ENCODE measurements at regions not wholly inside any gene's neighbourhood (a gene's known extent, or its start where the extent isn't known, plus 50 kb on each side); places are given as distances from the start of the nearest gene placed in this dataset.

DNA sequence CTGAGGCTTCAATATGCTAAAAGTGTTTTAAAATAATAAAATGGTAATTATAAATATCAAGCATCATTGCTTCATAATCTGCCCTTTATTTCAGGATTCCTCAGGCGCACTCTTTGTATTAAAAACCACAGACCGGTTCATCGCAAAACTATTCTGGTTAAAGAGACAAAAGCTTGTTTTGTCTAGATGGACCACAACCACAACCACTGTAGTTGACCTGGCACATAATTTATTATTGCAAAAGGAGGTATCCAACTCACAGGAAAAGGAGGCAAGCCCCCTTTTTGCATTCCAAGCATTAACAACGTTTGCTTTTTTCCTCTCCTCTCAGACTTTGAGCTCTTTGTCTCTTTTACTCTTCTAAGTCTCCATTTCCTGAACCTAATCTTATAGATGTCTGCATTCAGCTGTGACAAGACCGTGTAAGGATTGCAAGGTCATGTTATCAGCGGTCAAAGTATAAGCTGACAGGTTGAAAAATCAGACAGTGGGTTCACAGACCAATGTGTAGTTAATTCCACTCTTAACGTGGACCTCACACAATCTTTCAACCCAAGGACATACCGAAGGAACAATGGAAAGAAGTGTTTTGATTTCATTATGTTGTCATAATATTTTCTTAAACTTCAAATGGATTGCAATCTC, 1057.6 kb downstream of the GALC start:
- no peak for TF ChIP-seq CTCF (CRISPR knock-in tag; IDR thresholded peaks at IDR 0.05)
- TF ChIP-seq MAFF (IDR thresholded peaks at IDR 0.05; ENCODE audit: low read depth, low read length) = no peak
- no peak for TF ChIP-seq PBX2 (CRISPR knock-in tag; IDR thresholded peaks at IDR 0.05)
- TF ChIP-seq ZNF713 (CRISPR knock-in tag; IDR thresholded peaks at IDR 0.05) = no peak
- TF ChIP-seq ZNF660 (CRISPR knock-in tag; IDR thresholded peaks at IDR 0.05; ENCODE audit: borderline replicate concordance, low read depth) = no peak
- no peak for TF ChIP-seq POLR2AphosphoS5 (IDR thresholded peaks at IDR 0.05; ENCODE audit: low read depth, low read length)
- TF ChIP-seq BHLHE40 (IDR thresholded peaks at IDR 0.05; ENCODE audit: low read length) = no peak
- TF ChIP-seq XBP1 (CRISPR knock-in tag; IDR thresholded peaks at IDR 0.05) = no peak
- no peak for TF ChIP-seq ESRRA (CRISPR knock-in tag; IDR thresholded peaks at IDR 0.05; ENCODE audit: low read depth)
- no peak for TF ChIP-seq POLR2AphosphoS2 (IDR thresholded peaks at IDR 0.05; ENCODE audit: low read depth, low read length)
- TF ChIP-seq, protein P1, sequence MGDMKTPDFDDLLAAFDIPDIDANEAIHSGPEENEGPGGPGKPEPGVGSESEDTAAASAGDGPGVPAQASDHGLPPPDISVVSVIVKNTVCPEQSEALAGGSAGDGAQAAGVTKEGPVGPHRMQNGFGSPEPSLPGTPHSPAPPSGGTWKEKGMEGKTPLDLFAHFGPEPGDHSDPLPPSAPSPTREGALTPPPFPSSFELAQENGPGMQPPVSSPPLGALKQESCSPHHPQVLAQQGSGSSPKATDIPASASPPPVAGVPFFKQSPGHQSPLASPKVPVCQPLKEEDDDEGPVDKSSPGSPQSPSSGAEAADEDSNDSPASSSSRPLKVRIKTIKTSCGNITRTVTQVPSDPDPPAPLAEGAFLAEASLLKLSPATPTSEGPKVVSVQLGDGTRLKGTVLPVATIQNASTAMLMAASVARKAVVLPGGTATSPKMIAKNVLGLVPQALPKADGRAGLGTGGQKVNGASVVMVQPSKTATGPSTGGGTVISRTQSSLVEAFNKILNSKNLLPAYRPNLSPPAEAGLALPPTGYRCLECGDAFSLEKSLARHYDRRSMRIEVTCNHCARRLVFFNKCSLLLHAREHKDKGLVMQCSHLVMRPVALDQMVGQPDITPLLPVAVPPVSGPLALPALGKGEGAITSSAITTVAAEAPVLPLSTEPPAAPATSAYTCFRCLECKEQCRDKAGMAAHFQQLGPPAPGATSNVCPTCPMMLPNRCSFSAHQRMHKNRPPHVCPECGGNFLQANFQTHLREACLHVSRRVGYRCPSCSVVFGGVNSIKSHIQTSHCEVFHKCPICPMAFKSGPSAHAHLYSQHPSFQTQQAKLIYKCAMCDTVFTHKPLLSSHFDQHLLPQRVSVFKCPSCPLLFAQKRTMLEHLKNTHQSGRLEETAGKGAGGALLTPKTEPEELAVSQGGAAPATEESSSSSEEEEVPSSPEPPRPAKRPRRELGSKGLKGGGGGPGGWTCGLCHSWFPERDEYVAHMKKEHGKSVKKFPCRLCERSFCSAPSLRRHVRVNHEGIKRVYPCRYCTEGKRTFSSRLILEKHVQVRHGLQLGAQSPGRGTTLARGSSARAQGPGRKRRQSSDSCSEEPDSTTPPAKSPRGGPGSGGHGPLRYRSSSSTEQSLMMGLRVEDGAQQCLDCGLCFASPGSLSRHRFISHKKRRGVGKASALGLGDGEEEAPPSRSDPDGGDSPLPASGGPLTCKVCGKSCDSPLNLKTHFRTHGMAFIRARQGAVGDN (CRISPR knock-in tag; IDR thresholded peaks at IDR 0.05) = no peak
